Adipocyte (in vitro differentiated cells): ENCODE measurements at regions not wholly inside any gene's neighbourhood (a gene's known extent, or its start where the extent isn't known, plus 50 kb on each side); places are given as distances from the start of the nearest gene placed in this dataset.

Experiments
- DNase-seq: peaks from one replicate; pipeline ENCODE4 v3.0.0-alpha.2; 2015; ENCODE audit warnings: low read depth
- H3K27me3 ChIP-seq: replicated peaks from 2 replicates; pipeline ENCODE4 v1.7.0; 2013; ENCODE audit warnings: mild to moderate bottlenecking, low read length, moderate library complexity; ENCODE audit not compliant: control insufficient read depth, insufficient read depth
- H3K36me3 ChIP-seq: 2 replicates; pipeline ENCODE4 v1.7.0; 2013; ENCODE audit warnings: low read length, mild to moderate bottlenecking, moderate library complexity; ENCODE audit not compliant: control insufficient read depth, insufficient read depth, severe bottlenecking
- H3K4me1 ChIP-seq: 2 replicates; pipeline ENCODE4 v1.7.0; 2013; ENCODE audit warnings: mild to moderate bottlenecking, low read length, moderate library complexity; ENCODE audit not compliant: control insufficient read depth, insufficient read depth
- H3K4me3 ChIP-seq: 2 replicates; pipeline ENCODE4 v1.7.0; 2013; ENCODE audit warnings: mild to moderate bottlenecking, low read length, moderate library complexity
- H3K9ac ChIP-seq: 2 replicates; pipeline ENCODE4 v1.7.0; 2013; ENCODE audit warnings: mild to moderate bottlenecking, low read length, moderate library complexity
- H3K9me3 ChIP-seq: 2 replicates; pipeline ENCODE4 v1.7.0; 2013; ENCODE audit warnings: mild to moderate bottlenecking, low read length, moderate library complexity; ENCODE audit not compliant: control insufficient read depth

- Histone ChIP-seq H3K27me3 (no peaks in the 10 kb centered on the region), H3K4me3 (no peak overlapping the region), H3K9ac (no peak overlapping the region), H3K4me1 (peaks cover 18% of the 10 kb centered on the region), H3K9me3 (no peaks in the 10 kb centered on the region), H3K36me3 (no peaks in the 10 kb centered on the region)
- DNase-seq: no peak
These were observed 192.8 kb downstream of the SLC7A11 start for GRCh38 chr4:138049355-138049754.

DNA sequence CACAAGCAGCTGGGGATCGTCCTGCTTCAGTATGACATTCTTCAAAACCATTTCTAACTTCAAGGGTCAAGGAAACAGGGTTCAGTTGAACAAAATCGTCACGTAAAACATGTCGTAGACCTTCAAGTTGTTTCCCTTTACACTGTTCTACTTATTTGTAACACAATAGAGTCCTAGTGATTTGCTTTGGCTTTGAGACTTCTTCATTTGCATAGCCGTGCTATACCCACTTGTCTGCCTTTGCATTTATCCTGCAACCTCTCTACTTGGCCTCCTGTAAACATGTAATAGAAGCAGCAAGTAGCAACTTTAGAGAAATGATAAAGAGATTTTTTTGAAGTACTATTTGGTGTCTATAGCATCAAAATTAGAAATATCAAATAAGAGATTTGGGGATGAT, 194.9 kb downstream of the SLC7A11 start:
- Histone ChIP-seq H3K4me1 (peaks cover 6% of the 10 kb centered on the region), H3K9me3 (no peaks in the 10 kb centered on the region), H3K9ac (no peak overlapping the region), H3K4me3 (no peak overlapping the region), H3K36me3 (no peaks in the 10 kb centered on the region), H3K27me3 (no peaks in the 10 kb centered on the region)
- no peak for DNase-seq

- no peaks in the 10 kb centered on the region for H3K4me1 ChIP-seq
These were observed 197.1 kb downstream of the SLC7A11 start for GRCh38 chr4:138045036-138045435.

DNA sequence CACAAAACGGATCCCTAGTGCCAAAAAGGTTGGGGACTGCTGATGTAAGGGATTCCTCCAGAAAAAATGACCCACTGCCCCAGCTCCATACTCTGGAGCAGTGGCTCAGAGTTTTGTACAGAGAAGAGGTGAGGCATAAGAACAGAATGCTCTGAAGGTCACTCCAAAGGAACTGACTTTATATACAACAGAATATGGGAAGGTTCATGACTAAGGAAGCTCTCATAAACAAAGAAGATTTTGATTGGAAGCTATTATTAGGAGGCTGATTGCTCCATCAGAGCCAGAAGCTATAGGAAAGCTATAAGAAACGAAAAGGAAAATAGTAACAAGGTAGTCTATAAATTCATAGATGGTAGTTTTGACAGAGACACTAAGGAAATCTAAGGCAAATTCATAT, 203.1 kb downstream of the SLC7A11 start:
- no peaks in the 10 kb centered on the region for H3K27me3 ChIP-seq
- no peaks in the 10 kb centered on the region for H3K9me3 ChIP-seq
- peaks cover 31% of the 10 kb centered on the region for H3K4me1 ChIP-seq

More at GRCh38 chr4:138045036-138045435, 197.1 kb downstream of the SLC7A11 start:
- no peak overlapping the region for H3K4me3 ChIP-seq
- H3K36me3 ChIP-seq: no peaks in the 10 kb centered on the region
- no peak overlapping the region for H3K9ac ChIP-seq
- H3K9me3 ChIP-seq: no peaks in the 10 kb centered on the region
- no peak for DNase-seq
- no peaks in the 10 kb centered on the region for H3K27me3 ChIP-seq

DNA sequence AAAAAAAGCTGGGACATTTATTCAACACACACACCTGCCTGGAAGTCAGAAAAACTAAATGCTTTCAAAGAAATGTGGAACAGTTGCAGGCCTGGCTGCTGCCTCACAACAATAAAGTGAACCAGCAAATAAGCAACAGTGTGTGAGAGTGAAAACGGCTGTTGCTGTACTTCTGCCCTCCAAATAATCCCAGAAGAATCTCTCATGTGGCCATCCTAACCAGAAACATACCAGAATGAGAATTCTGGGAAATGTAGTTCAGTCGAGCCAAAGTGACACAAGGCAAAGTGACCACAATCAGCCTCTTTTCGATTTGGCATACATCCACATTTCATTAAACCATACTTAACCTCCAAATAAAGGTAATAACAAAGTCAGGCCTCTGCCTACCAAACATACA, 204.5 kb downstream of the SLC7A11 start:
- peak; percentile 74 for DNase-seq
- Histone ChIP-seq H3K4me3 (peak overlapping the region; percentile 10), H3K9ac (peak overlapping the region; percentile 21), H3K27me3 (no peaks in the 10 kb centered on the region), H3K36me3 (no peaks in the 10 kb centered on the region), H3K9me3 (no peaks in the 10 kb centered on the region), H3K4me1 (peaks cover 31% of the 10 kb centered on the region)

More for the DNA sequence above, 203.1 kb downstream of the SLC7A11 start:
- Histone ChIP-seq H3K9ac (no peak overlapping the region), H3K4me3 (no peak overlapping the region), H3K36me3 (no peaks in the 10 kb centered on the region)
- peak; percentile 42 for DNase-seq

- DNase-seq: peak; percentile 90
- no peak overlapping the region for H3K4me3 ChIP-seq
- H3K36me3 ChIP-seq: no peaks in the 10 kb centered on the region
- H3K27me3 ChIP-seq: no peaks in the 10 kb centered on the region
- no peaks in the 10 kb centered on the region for H3K9me3 ChIP-seq
- H3K9ac ChIP-seq: peak overlapping the region; percentile 32
- H3K4me1 ChIP-seq: peaks cover 31% of the 10 kb centered on the region
These were observed 206.3 kb downstream of the SLC7A11 start for GRCh38 chr4:138035781-138036258.

DNA sequence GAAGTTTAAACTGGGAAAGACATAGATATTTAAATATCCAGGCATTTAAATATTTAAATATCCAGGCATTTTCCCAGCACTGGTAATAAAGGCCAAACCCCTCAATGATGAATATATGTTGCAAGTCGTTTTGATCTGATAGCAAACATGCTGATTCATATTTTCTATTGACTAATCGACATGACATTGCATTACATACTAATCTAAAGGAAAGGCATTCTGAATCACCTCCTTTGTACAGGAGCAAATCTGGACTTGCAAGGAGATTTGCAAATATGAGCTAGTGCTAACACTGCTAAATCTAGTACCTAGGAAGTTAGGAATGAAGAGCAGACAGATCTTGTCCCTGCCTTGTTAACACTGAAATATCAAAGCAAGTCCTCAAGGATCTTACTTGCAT, 207.3 kb downstream of the SLC7A11 start:
- H3K4me1 ChIP-seq: peaks cover 31% of the 10 kb centered on the region
- DNase-seq: peak; percentile 77
- no peaks in the 10 kb centered on the region for H3K27me3 ChIP-seq
- no peaks in the 10 kb centered on the region for H3K36me3 ChIP-seq
- peak overlapping the region; percentile 38 for H3K9ac ChIP-seq
- H3K9me3 ChIP-seq: no peaks in the 10 kb centered on the region
- no peak overlapping the region for H3K4me3 ChIP-seq

DNA sequence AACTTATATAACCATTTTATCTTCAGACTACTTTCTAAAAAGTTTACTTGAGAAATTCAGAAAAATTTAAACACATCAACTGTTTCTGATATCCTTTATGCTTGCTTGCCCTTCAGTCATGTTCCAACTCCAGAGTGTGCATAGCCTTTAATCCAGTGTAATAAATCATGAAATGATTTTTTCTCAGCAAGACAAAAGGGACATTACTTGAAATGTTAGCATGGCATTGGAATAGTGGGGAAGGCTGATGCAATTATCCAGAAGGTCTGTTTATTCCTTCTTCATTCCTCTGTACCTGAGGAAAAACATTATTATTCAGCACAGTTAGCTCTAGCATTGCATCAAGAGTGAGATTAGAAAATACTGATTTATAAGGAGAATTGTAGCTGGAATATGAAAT, 209.9 kb downstream of the SLC7A11 start:
- peak; percentile 3 for DNase-seq
- H3K4me3 ChIP-seq: no peak overlapping the region
- no peaks in the 10 kb centered on the region for H3K27me3 ChIP-seq
- H3K36me3 ChIP-seq: no peaks in the 10 kb centered on the region
- no peak overlapping the region for H3K9ac ChIP-seq
- H3K4me1 ChIP-seq: peaks cover 16% of the 10 kb centered on the region
- no peaks in the 10 kb centered on the region for H3K9me3 ChIP-seq

- Histone ChIP-seq H3K9me3 (no peaks in the 10 kb centered on the region), H3K4me3 (no peak overlapping the region), H3K4me1 (peaks cover 5% of the 10 kb centered on the region), H3K36me3 (no peaks in the 10 kb centered on the region), H3K9ac (no peak overlapping the region), H3K27me3 (no peaks in the 10 kb centered on the region)
- DNase-seq: peak; percentile 9
These were observed 211.8 kb downstream of the SLC7A11 start for GRCh38 chr4:138030375-138030774.

- no peaks in the 10 kb centered on the region for H3K4me1 ChIP-seq
- no peak overlapping the region for H3K9ac ChIP-seq
- no peak overlapping the region for H3K4me3 ChIP-seq
- H3K36me3 ChIP-seq: no peaks in the 10 kb centered on the region
- H3K27me3 ChIP-seq: no peaks in the 10 kb centered on the region
- no peak for DNase-seq
- no peaks in the 10 kb centered on the region for H3K9me3 ChIP-seq
These were observed 213.2 kb downstream of the SLC7A11 start for GRCh38 chr4:138028923-138029322.

DNA sequence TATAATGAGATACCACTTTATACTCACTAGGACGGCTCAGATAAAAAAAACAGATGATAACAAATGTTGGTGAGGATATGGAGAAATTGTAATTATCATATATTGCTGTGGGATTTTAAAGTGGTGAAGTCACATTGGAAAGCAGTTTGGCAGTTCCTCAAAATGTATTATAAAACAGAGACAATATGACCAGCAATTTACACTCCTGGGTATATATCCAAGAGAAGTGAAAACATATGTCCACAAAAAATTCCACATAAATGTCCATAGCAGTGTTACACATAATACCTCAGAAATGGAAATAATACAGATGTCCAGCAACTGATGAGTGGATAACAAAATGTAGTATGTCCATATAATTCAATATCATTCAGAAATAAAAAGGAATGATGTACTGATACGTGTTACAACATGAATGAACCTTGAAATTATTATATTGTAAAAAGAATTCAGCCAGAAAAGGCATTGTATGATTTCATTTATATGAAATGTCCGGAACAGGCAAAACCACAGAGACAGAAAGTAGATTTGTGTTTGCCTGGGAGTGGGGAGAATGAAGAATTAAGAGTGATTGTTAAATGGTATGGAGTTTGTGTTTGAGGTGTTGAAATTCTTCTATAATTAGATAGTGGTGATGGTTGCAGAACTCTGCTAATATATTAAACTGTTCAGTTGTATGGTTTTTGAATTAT, 220.9 kb downstream of the SLC7A11 start:
- H3K4me3 ChIP-seq: no peak overlapping the region
- H3K36me3 ChIP-seq: no peaks in the 10 kb centered on the region
- no peak overlapping the region for H3K9ac ChIP-seq
- no peaks in the 10 kb centered on the region for H3K27me3 ChIP-seq
- DNase-seq: peak; percentile 64
- no peaks in the 10 kb centered on the region for H3K9me3 ChIP-seq
- H3K4me1 ChIP-seq: no peaks in the 10 kb centered on the region
